ENCODE measurements at regions not wholly inside any gene's neighbourhood (a gene's known extent, or its start where the extent isn't known, plus 50 kb on each side); places are given as distances from the start of the nearest gene placed in this dataset.

DNA sequence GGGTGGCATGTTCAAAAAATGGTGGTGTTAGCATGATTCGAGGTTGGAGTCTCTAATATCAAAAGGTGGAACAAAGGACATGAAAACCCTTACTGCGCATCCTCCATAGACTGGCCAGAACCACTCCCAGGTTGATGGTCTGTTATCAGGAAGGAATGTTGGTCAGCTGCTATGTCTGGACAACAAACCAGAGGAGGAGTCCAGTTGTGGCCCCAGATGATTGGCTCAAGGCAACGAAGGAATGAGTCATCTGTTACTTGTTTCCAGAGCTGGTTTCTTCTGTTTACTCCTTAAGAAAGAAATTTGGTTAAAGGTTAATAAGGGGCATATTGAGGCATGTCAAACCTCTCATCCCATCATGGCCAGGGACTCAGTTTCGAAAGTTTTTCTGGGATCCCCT lies 56.8 kb upstream of the GRIA4 start:
- H3K4me3 ChIP-seq (ENCODE audit: control insufficient read depth, low read depth, low read length) = no peak overlapping the region
- no peak for DNase-seq (ENCODE audit: low read depth)
- TF ChIP-seq, protein P1, sequence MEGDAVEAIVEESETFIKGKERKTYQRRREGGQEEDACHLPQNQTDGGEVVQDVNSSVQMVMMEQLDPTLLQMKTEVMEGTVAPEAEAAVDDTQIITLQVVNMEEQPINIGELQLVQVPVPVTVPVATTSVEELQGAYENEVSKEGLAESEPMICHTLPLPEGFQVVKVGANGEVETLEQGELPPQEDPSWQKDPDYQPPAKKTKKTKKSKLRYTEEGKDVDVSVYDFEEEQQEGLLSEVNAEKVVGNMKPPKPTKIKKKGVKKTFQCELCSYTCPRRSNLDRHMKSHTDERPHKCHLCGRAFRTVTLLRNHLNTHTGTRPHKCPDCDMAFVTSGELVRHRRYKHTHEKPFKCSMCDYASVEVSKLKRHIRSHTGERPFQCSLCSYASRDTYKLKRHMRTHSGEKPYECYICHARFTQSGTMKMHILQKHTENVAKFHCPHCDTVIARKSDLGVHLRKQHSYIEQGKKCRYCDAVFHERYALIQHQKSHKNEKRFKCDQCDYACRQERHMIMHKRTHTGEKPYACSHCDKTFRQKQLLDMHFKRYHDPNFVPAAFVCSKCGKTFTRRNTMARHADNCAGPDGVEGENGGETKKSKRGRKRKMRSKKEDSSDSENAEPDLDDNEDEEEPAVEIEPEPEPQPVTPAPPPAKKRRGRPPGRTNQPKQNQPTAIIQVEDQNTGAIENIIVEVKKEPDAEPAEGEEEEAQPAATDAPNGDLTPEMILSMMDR (conservative IDR thresholded peaks at IDR 0.05; ENCODE audit: control insufficient read depth, insufficient read depth, low read depth, low read length) = no peak

DNA sequence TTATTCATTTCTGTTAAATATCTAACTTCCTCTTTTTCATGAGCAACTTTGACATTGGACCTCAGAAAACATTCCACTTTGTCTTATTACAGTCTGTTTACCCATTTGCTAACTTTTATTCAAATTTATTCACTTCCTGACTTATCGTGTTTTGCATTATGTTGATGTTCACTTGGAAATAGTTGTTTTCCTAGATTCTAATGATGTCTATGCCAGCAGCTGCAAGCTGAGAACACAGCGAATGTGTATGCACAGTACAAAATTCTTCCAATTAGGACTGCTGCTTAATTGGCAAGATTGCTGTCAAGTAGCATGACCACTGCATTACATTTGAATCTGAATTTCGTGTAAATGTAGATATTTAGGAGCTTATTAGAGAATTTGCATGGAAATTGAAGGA lies 61.5 kb upstream of the GRIA4 start:
- no peak for DNase-seq (ENCODE audit: low read depth)
- no peak overlapping the region for H3K4me3 ChIP-seq (ENCODE audit: control insufficient read depth, low read depth, low read length)
- TF ChIP-seq, protein P1 (conservative IDR thresholded peaks at IDR 0.05; ENCODE audit: control insufficient read depth, insufficient read depth, low read depth, low read length) = no peak

DNA sequence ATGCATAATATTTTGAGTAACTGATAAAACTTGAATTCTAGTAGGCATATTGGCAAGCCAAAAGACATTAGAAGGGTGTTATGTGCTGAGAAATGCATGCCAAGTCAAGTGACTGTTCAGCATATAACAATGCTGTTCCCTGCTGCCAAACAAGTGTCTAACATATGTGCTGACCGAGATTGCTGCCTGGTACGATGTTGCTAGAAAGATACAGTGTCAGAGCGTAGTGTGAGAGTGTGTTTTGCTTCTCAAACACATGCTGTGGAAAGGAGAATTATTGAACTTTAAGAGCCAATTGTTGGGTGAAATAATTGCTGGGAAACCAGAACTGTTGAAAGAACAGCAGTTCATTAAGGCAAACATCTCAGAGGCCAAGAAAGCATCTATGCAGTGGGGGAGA lies 71.3 kb upstream of the GRIA4 start:
- TF ChIP-seq, protein P1 (conservative IDR thresholded peaks at IDR 0.05; ENCODE audit: control insufficient read depth, insufficient read depth, low read depth, low read length) = no peak
- no peak overlapping the region for H3K4me3 ChIP-seq (ENCODE audit: control insufficient read depth, low read depth, low read length)
- DNase-seq (ENCODE audit: low read depth) = no peak

DNA sequence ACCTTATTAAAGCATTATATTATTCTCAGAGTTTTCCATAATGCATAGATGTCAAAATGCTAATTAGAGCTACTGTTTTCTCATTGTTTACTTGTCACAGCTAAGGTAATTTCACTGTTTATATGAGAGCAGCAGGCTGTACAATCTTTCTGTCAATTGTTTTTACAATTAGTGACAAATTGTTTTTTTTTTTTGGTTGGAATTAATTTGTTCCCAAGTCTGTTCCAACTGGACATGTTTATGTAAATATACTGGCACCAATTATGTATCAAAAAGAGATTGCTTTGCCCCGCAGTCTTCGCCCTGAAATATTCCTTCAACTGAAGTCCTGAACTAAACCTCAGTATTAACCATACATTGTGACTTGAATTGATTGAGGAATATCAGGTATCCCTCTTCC lies 72.3 kb upstream of the GRIA4 start:
- no peak for DNase-seq (ENCODE audit: low read depth)
- no peak overlapping the region for H3K4me3 ChIP-seq (ENCODE audit: control insufficient read depth, low read depth, low read length)
- TF ChIP-seq, protein P1 (conservative IDR thresholded peaks at IDR 0.05; ENCODE audit: control insufficient read depth, insufficient read depth, low read depth, low read length) = no peak

DNA sequence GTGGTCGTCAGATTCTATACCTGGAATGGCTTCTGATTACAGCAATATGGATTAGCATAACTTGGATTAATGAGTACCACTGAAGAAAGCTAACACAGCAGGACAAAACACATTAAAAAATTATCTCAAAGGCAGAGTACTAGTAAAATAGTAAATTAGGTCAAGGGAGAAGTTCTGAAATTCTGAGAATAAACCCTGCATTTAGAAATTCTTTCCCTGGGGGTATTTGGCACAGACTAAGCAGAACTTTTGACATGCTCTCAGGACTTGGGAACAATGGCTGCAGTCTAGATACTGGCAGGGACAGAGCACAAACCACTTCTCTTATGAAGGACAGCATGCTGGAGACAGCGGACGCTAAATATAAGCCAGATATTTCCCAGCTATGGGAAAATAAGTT lies 85.6 kb upstream of the GRIA4 start:
- DNase-seq (ENCODE audit: low read depth) = no peak
- TF ChIP-seq, protein P1 (conservative IDR thresholded peaks at IDR 0.05; ENCODE audit: control insufficient read depth, insufficient read depth, low read depth, low read length) = no peak
- no peak overlapping the region for H3K4me3 ChIP-seq (ENCODE audit: control insufficient read depth, low read depth, low read length)

DNA sequence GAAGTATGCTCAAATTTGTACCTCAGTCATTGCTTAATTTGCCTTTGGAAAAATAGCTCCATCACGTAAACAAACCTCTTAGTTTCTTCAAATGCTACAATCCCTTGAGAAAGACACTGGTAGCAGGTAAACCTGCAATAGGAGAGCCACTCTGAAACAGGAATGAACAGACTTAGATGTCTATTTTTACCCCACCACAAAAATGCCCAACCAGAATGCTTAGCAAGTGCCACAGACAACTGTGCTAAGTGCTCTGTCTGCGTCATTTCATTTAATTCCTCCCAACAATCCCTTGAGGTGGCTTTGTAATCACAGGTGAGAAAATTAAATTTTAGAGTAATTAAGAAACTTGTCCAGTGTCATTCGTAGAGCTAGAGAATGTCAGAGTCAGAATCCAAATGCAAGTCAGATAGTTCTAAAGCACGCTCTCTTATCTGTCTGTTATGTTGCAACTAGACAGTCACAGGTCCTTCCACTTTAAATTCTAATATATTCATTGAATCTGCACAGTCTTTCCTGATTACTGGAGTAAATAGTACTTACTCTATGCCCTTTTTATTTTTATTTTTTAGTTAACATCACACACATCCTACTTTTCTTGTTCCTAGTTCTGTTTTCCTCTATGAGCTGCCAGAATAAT lies 89.0 kb upstream of the GRIA4 start:
- TF ChIP-seq, protein P1 (conservative IDR thresholded peaks at IDR 0.05; ENCODE audit: control insufficient read depth, insufficient read depth, low read depth, low read length) = no peak
- no peak for DNase-seq (ENCODE audit: low read depth)
- no peak overlapping the region for H3K4me3 ChIP-seq (ENCODE audit: control insufficient read depth, low read depth, low read length)

All from fibroblast of mammary gland (primary cell).